Karpas-422 (cell line): ENCODE measurements at regions not wholly inside any gene's neighbourhood (a gene's known extent, or its start where the extent isn't known, plus 50 kb on each side); places are given as distances from the start of the nearest gene placed in this dataset.
"Not testable (repeated sequence)": the region's sequence is repeated elsewhere in the genome, so short reads cannot be mapped to it uniquely, and the experiment has no call there.

Experiments used
- DNase-seq: peaks from one replicate; pipeline ENCODE4 v3.0.0-alpha.2; 2015
- H2AFZ ChIP-seq: fragments of 200-600 bp; sonication (generic); 2 replicates; pipeline ENCODE4 v1.6.1; 2014; ENCODE audit warnings: antibody characterized with exemption, low read length, mixed read lengths
- H3K27ac ChIP-seq: fragments of 200-600 bp; sonication (generic); 2 replicates; pipeline ENCODE4 v1.5.1; 2014; ENCODE audit warnings: mild to moderate bottlenecking, low read length, moderate library complexity
- H3K27me3 ChIP-seq: fragments of 200-600 bp; sonication (generic); 2 replicates; pipeline ENCODE4 v1.6.1; 2014; ENCODE audit warnings: low read length, mixed read lengths
- H3K36me3 ChIP-seq: fragments of 200-600 bp; sonication (generic); 2 replicates; pipeline ENCODE4 v1.6.1; 2014; ENCODE audit warnings: low read length, mixed read lengths; ENCODE audit not compliant: insufficient read depth
- H3K4me1 ChIP-seq: fragments of 200-600 bp; sonication (generic); 2 replicates; pipeline ENCODE4 v1.6.1; 2014; ENCODE audit warnings: mild to moderate bottlenecking, low read length, mixed read lengths
- H3K4me2 ChIP-seq: fragments of 200-600 bp; sonication (generic); 2 replicates; pipeline ENCODE4 v1.6.1; 2014; ENCODE audit warnings: low read length, low read depth, mild to moderate bottlenecking; ENCODE audit not compliant: poor library complexity, severe bottlenecking
- H3K4me3 ChIP-seq: fragments of 200-600 bp; sonication (generic); 2 replicates; pipeline ENCODE4 v1.5.1; 2014; ENCODE audit warnings: mild to moderate bottlenecking, antibody characterized with exemption, low read length, mixed read lengths
- H3K79me2 ChIP-seq: fragments of 200-600 bp; sonication (generic); 2 replicates; pipeline ENCODE4 v1.6.1; 2014; ENCODE audit warnings: mild to moderate bottlenecking, low read length, mixed read lengths
- H3K9ac ChIP-seq: fragments of 200-600 bp; sonication (generic); 2 replicates; pipeline ENCODE4 v1.6.0; 2014; ENCODE audit warnings: low read length
- H3K9me2 ChIP-seq: fragments of 200-600 bp; sonication (generic), shearing (Covaris generic); replicated peaks from 2 replicates; pipeline ENCODE4 v1.6.0; 2014; ENCODE audit warnings: mild to moderate bottlenecking, low read length, moderate library complexity; ENCODE audit not compliant: insufficient read depth
- H3K9me3 ChIP-seq: fragments of 300-700, 200-600 bp; sonication (generic); 2 replicates; pipeline ENCODE4 v1.6.1; 2014; ENCODE audit warnings: low read length, mixed read lengths
- H4K20me1 ChIP-seq: fragments of 200-600 bp; sonication (generic); 2 replicates; pipeline ENCODE4 v1.6.1; 2014; ENCODE audit warnings: mild to moderate bottlenecking, antibody characterized with exemption, low read length, low read depth; ENCODE audit not compliant: insufficient read depth

DNA sequence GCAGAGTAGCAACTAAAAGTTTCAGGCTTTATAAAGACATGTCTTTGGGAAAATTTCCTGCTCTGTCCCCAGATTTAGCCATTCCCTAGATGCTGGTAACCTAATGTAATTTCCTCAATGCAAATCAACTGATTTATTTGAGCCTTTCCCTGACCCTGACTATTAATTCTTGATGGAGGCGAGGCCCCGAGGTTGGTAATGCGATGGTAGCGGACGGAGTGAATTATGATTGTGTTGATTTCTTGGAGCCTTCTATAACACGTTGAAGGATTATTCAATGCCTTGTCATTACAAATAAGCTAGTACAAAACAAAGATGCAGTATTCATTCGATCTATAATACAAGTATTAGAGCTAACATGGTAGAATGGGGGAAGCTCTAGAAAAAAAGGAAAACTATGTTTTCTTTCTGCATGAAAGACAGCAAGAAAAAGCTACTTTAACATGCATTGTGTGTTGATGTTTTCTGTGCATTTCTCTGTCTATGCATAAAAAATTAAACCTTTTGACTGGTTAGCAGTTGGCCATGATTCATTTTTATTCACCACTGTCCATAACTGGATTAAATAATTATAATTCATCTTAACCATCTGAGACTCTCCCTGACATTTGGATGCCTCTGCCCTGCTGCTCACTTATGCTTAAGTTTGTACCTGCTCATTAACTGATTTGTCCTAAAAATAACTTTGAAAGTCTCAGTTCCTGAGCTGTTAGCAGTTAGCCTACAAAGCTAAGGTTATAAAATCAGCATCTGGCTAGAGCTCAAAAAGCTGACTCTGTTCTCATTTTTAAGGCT, 490.2 kb upstream of the NUDT12 start:
- DNase-seq, result no peak
- H3K36me3 ChIP-seq, result no peaks in the 10 kb centered on the region
- H3K79me2 ChIP-seq, result no peaks in the 10 kb centered on the region
- H3K4me3 ChIP-seq, result no peak overlapping the region
- H3K9ac ChIP-seq, result no peak overlapping the region
- no peaks in the 10 kb centered on the region for H3K4me1 ChIP-seq
- H4K20me1 ChIP-seq, result no peaks in the 10 kb centered on the region
- no peak overlapping the region for H3K27ac ChIP-seq
- no peaks in the 10 kb centered on the region; the same call in 1 of the 2 replicates for H3K9me2 ChIP-seq
- no peak overlapping the region for H2AFZ ChIP-seq
- no peak overlapping the region for H3K4me2 ChIP-seq
- no peaks in the 10 kb centered on the region; the same call in none of the 2 replicates for H3K9me3 ChIP-seq
- no peaks in the 10 kb centered on the region for H3K27me3 ChIP-seq

DNA sequence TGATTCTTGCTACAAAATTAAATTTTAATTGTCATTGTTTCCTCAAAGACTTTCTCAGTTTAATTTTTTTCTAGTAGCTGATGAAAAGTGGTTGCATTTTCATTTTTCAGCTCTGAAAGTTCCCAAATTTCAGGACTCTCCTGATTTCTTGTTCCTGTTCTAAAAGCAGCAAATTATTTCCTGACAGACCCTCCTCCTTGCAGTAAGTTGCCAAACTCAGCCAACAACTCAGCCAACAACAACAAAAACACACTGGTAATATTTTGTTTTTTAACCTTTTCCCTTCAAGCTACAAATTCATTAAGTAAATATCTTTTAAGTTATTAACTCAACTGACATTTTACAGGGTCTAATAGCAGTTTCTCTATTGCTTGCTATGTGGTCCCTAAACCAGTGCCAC, 487.8 kb upstream of the NUDT12 start:
- H3K79me2 ChIP-seq, result no peaks in the 10 kb centered on the region
- H3K9me2 ChIP-seq, result no peaks in the 10 kb centered on the region; the same call in 1 of the 2 replicates
- no peaks in the 10 kb centered on the region for H3K36me3 ChIP-seq
- no peak overlapping the region for H3K4me2 ChIP-seq
- H3K4me3 ChIP-seq, result no peak overlapping the region
- DNase-seq, result no peak
- H3K9ac ChIP-seq, result no peak overlapping the region
- no peaks in the 10 kb centered on the region for H4K20me1 ChIP-seq
- no peaks in the 10 kb centered on the region for H3K4me1 ChIP-seq
- H3K27ac ChIP-seq, result no peak overlapping the region
- no peaks in the 10 kb centered on the region for H3K9me3 ChIP-seq
- no peak overlapping the region for H2AFZ ChIP-seq
- no peaks in the 10 kb centered on the region for H3K27me3 ChIP-seq

DNA sequence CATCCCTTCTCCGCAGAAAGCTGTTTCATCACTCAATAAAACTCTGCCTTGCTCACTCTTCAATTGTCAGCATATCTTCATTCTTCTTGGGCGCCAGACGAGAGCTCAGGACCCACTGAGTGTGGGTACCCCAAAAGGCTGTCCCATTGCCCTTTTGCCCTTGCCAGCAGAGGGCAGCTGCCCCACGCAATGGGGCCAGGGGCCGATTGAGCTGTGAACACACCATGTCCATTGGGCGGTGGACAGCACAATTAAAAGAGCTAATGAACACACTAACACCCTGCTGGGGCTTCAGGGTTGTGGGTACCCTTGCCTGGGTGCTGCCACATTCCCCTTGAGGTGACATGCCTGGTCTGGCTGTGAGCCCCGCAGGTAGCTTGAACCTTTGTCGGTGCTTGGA, 487.2 kb upstream of the NUDT12 start:
- H3K36me3 ChIP-seq, result no peaks in the 10 kb centered on the region

GRCh38 chr5:104048231-104048630, 485.6 kb upstream of the NUDT12 start:
- H4K20me1 ChIP-seq, result no peaks in the 10 kb centered on the region
- H3K9me2 ChIP-seq, result no peaks in the 10 kb centered on the region; the same call in 1 of the 2 replicates
- H3K9ac ChIP-seq, result no peak overlapping the region
- no peak overlapping the region for H2AFZ ChIP-seq
- no peak for DNase-seq
- H3K4me1 ChIP-seq, result no peaks in the 10 kb centered on the region
- no peaks in the 10 kb centered on the region for H3K9me3 ChIP-seq
- H3K79me2 ChIP-seq, result no peaks in the 10 kb centered on the region
- H3K4me2 ChIP-seq, result no peak overlapping the region
- no peak overlapping the region for H3K27ac ChIP-seq
- no peaks in the 10 kb centered on the region for H3K36me3 ChIP-seq
- H3K4me3 ChIP-seq, result no peak overlapping the region
- no peaks in the 10 kb centered on the region for H3K27me3 ChIP-seq

More for the DNA sequence above, 487.2 kb upstream of the NUDT12 start:
- no peaks in the 10 kb centered on the region for H4K20me1 ChIP-seq
- H3K9me3 ChIP-seq, result no peaks in the 10 kb centered on the region
- no peak overlapping the region for H3K4me2 ChIP-seq
- H3K9me2 ChIP-seq, result no peaks in the 10 kb centered on the region; the same call in 1 of the 2 replicates
- H3K79me2 ChIP-seq, result no peaks in the 10 kb centered on the region
- H2AFZ ChIP-seq, result no peak overlapping the region
- no peak for DNase-seq
- H3K27me3 ChIP-seq, result no peaks in the 10 kb centered on the region
- H3K27ac ChIP-seq, result no peak overlapping the region
- H3K4me3 ChIP-seq, result no peak overlapping the region
- H3K4me1 ChIP-seq, result no peaks in the 10 kb centered on the region
- H3K9ac ChIP-seq, result no peak overlapping the region

DNA sequence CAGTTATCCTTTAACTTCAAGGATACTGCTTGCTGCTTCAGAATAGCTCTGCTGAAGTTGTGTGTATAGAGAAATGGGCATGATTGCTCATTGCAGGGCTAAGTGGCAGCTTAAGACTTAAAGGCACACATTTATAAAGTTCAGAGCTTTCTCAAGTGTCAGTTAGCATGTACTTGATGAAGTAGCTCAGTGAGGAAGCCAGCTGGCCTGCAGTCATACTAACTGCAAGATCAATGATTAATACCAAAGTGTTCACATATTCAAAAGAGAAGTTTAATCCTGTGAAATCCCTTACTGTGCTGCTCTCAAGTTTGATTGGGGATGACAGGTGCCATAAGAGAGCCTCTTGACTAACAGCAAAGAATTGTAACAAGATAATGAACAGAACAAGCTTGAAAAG, 483.4 kb upstream of the NUDT12 start:
- Histone ChIP-seq H4K20me1 (no peaks in the 10 kb centered on the region), H3K4me1 (no peaks in the 10 kb centered on the region), H3K36me3 (no peaks in the 10 kb centered on the region), H3K9me3 (no peaks in the 10 kb centered on the region), H3K4me2 (no peak overlapping the region), H2AFZ (no peak overlapping the region), H3K9ac (no peak overlapping the region), H3K4me3 (no peak overlapping the region), H3K27me3 (no peaks in the 10 kb centered on the region), H3K27ac (no peak overlapping the region), H3K79me2 (no peaks in the 10 kb centered on the region), H3K9me2 (no peaks in the 10 kb centered on the region)
- no peak for DNase-seq

DNA sequence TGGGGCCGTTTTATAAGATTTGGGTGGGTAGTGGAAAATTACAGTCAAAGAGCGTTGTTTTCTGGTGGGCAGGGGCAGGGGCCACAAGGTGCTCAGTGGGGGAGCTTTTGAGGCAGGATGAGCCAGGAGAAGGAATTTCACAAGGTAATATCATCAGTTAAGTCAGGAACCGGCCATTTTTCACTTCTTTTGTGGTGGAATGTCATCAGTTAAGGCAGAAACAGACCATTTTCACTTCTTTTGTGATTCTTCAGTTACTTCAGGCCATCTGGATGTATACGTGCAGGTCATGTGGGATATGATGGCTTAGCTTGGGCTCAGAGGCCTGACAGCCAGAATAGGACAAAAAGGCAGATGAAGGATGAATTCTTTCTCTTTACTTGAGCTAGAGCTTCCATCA, 477.3 kb upstream of the NUDT12 start:
- H3K79me2 ChIP-seq, H3K9me2 ChIP-seq, H3K36me3 ChIP-seq, H4K20me1 ChIP-seq, H3K9ac ChIP-seq, H3K4me1 ChIP-seq, H3K4me2 ChIP-seq, DNase-seq, H3K27me3 ChIP-seq, H2AFZ ChIP-seq, H3K4me3 ChIP-seq, H3K27ac ChIP-seq, H3K9me3 ChIP-seq: not testable (repeated sequence)

- not testable (repeated sequence) for H3K36me3 ChIP-seq, H3K27me3 ChIP-seq, H3K79me2 ChIP-seq, DNase-seq, H3K9me2 ChIP-seq, H3K4me1 ChIP-seq, H3K9ac ChIP-seq, H4K20me1 ChIP-seq, H3K9me3 ChIP-seq, H3K4me3 ChIP-seq, H3K4me2 ChIP-seq, H3K27ac ChIP-seq, H2AFZ ChIP-seq
Measured at GRCh38 chr5:104037136-104037535, 474.5 kb upstream of the NUDT12 start.

GRCh38 chr5:104033186-104033585, 470.6 kb upstream of the NUDT12 start:
- not testable (repeated sequence) for H3K36me3 ChIP-seq, H3K79me2 ChIP-seq, H3K4me1 ChIP-seq, H4K20me1 ChIP-seq, DNase-seq, H3K27me3 ChIP-seq, H2AFZ ChIP-seq, H3K4me2 ChIP-seq, H3K9me2 ChIP-seq, H3K9me3 ChIP-seq, H3K9ac ChIP-seq, H3K27ac ChIP-seq, H3K4me3 ChIP-seq
